ENCODE measurements at regions not wholly inside any gene's neighbourhood (a gene's known extent, or its start where the extent isn't known, plus 50 kb on each side); places are given as distances from the start of the nearest gene placed in this dataset.

DNA sequence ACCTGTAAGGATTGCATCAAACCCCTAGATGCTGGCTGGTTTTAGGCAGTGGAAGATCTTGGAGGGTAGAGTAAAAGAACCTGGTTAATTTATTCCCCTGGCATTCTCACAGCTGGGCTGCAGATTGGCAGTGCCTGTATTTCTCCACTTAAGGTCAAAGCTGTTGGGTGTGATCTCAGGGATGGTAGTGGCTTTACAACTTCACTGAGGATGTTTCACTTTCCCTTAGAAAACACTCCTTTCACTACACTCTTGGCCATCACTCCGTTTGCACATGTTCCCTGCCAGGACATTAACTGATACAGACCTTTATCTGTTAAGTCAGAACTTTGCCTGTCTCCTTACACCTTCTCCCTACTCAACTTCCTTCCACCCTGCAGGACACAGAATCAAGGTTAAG is 779.1 kb upstream of the SEMA6D start:
- TF ChIP-seq CTCF (IDR thresholded peaks at IDR 0.05) (no peak), POLR2A (IDR thresholded peaks at IDR 0.05) (no peak)

All from esophagus squamous epithelium (tissue), 4 donors.